ENCODE measurements at regions not wholly inside any gene's neighbourhood (a gene's known extent, or its start where the extent isn't known, plus 50 kb on each side); places are given as distances from the start of the nearest gene placed in this dataset.

DNA sequence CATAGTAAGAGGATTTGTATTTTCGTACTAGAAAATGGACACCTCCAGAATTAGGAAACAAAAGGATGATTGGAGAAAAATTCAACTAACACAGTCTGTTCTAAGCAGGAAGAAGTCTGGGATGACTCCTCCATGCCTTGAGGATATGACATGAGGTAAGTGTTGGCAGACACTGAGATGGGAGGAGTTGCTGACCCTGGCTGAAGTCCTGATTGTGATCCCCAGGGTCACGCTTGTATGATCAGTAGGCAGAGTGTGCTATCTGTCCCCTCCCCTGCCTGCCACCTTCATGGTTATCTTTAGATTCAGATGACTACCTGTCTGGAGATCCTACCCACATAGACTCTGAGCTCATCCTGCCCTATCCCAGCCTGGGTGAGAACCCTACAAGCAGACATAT is 249.1 kb downstream of the C1orf94 start:
- no peak for DNase-seq
- Histone ChIP-seq H3K36me3 (ENCODE audit: low read depth, low read length) (no peaks in the 10 kb centered on the region), H3F3A (ENCODE audit: low read length, unreplicated experiment) (no peaks in the 10 kb centered on the region), H3K4me1 (ENCODE audit: insufficient read depth, low read length) (no peaks in the 10 kb centered on the region), H3K9me3 (ENCODE audit: low read length) (no peaks in the 10 kb centered on the region), H3K4me3 (ENCODE audit: low read length) (no peak overlapping the region), H3K27ac (ENCODE audit: low read length) (no peak overlapping the region), H3K27me3 (ENCODE audit: low read length) (peaks cover 5% of the 10 kb centered on the region), H4K20me1 (ENCODE audit: low read length) (no peaks in the 10 kb centered on the region), H2AFZ (ENCODE audit: low read length) (no peak overlapping the region), H3K9me2 (replicated peaks; ENCODE audit: low read length) (no peaks in the 10 kb centered on the region), H3K9ac (ENCODE audit: low read length) (no peak overlapping the region), H3K4me2 (ENCODE audit: low read length) (no peak overlapping the region), H3K79me2 (ENCODE audit: low read length) (no peaks in the 10 kb centered on the region)
- BruUV-seq (replicated peaks): no TSS peak
- ChIA-PET POLR2A (ENCODE audit: unreplicated experiment) (no interaction called here), CTCF (no interaction called here)
- intact Hi-C loops (cut with micrococcal nuclease): no loop called here
- ATAC-seq: no peak
- TF ChIP-seq EZH2 (IDR thresholded peaks at IDR 0.05; ENCODE audit: low read length, unreplicated experiment) (no peak), EZH2phosphoT487 (IDR thresholded peaks at IDR 0.05; ENCODE audit: borderline replicate concordance, low read length) (no peak)
- TF ChIP-seq, protein P1, sequence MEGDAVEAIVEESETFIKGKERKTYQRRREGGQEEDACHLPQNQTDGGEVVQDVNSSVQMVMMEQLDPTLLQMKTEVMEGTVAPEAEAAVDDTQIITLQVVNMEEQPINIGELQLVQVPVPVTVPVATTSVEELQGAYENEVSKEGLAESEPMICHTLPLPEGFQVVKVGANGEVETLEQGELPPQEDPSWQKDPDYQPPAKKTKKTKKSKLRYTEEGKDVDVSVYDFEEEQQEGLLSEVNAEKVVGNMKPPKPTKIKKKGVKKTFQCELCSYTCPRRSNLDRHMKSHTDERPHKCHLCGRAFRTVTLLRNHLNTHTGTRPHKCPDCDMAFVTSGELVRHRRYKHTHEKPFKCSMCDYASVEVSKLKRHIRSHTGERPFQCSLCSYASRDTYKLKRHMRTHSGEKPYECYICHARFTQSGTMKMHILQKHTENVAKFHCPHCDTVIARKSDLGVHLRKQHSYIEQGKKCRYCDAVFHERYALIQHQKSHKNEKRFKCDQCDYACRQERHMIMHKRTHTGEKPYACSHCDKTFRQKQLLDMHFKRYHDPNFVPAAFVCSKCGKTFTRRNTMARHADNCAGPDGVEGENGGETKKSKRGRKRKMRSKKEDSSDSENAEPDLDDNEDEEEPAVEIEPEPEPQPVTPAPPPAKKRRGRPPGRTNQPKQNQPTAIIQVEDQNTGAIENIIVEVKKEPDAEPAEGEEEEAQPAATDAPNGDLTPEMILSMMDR (conservative IDR thresholded peaks at IDR 0.05; ENCODE audit: low read depth, low read length): no peak

DNA sequence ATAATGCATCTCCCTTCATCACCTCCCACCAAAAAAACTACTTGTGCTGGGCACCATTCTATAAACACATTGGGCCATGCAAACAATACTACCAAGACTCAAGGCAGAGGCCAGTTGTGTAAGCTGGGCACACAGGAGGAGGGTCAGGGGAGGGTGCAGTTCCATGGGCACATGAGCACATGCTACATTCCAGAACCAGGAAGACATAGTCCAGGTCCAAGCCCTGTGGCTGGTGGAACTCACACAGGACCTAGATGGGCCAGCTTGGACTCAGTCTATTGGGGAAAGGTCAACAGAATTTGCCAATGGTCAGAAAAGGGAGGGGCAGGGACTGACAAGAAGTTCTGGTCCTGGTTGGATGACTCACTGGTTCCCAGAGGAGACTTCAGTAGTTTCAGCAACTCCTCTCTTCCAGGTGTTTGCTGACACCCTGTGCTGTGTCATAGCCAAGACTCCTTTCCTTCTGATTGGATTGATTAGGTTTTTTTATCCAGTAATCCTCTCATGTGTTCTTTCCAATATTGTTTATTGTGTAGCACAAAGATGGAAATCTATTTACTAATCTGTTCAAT is 249.7 kb downstream of the C1orf94 start:
- Histone ChIP-seq H3F3A (ENCODE audit: low read length, unreplicated experiment) (no peaks in the 10 kb centered on the region), H3K9me3 (ENCODE audit: low read length) (no peaks in the 10 kb centered on the region), H3K4me1 (ENCODE audit: insufficient read depth, low read length) (no peaks in the 10 kb centered on the region), H3K9me2 (replicated peaks; ENCODE audit: low read length) (no peaks in the 10 kb centered on the region), H3K4me2 (ENCODE audit: low read length) (no peak overlapping the region), H3K9ac (ENCODE audit: low read length) (no peak overlapping the region), H3K27me3 (ENCODE audit: low read length) (peaks cover 5% of the 10 kb centered on the region), H3K79me2 (ENCODE audit: low read length) (no peaks in the 10 kb centered on the region), H3K27ac (ENCODE audit: low read length) (no peak overlapping the region), H4K20me1 (ENCODE audit: low read length) (no peaks in the 10 kb centered on the region), H2AFZ (ENCODE audit: low read length) (no peak overlapping the region), H3K36me3 (ENCODE audit: low read depth, low read length) (no peaks in the 10 kb centered on the region), H3K4me3 (ENCODE audit: low read length) (no peak overlapping the region)
- intact Hi-C loops (cut with micrococcal nuclease): no loop called here
- CTCF ChIA-PET: no interaction called here
- ATAC-seq: no peak
- TF ChIP-seq EZH2 (IDR thresholded peaks at IDR 0.05; ENCODE audit: low read length, unreplicated experiment) (no peak), EZH2phosphoT487 (IDR thresholded peaks at IDR 0.05; ENCODE audit: borderline replicate concordance, low read length) (no peak)
- TF ChIP-seq, protein P1 (conservative IDR thresholded peaks at IDR 0.05; ENCODE audit: low read depth, low read length): no peak
- POLR2A ChIA-PET (ENCODE audit: unreplicated experiment): no interaction called here
- no TSS peak for BruUV-seq (replicated peaks)
- no peak for DNase-seq

DNA sequence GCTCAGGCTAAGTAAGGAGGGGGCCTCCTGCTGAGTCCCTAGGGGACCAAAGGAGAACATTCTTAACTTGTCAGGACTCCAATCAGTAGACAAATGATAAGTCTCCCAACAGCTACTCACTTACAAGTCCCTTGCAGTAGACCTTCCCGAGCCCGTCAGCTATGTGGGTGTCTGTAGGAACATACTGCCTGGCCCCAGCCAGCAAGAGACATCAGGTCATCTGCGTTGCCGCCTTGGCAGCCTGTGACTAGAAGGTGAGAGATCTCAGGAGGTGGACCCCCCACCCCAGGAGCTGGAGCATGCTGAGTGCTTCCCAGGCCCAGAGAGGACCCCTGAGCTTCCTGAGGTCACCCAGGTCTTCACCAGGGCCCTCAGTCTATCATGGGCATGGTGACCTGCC is 250.5 kb downstream of the C1orf94 start:
- Histone ChIP-seq H3K9me3 (ENCODE audit: low read length) (no peaks in the 10 kb centered on the region), H3K4me1 (ENCODE audit: insufficient read depth, low read length) (no peaks in the 10 kb centered on the region), H3K9ac (ENCODE audit: low read length) (no peak overlapping the region), H3K27ac (ENCODE audit: low read length) (no peak overlapping the region), H3F3A (ENCODE audit: low read length, unreplicated experiment) (no peaks in the 10 kb centered on the region), H4K20me1 (ENCODE audit: low read length) (no peaks in the 10 kb centered on the region), H3K4me2 (ENCODE audit: low read length) (no peak overlapping the region), H3K27me3 (ENCODE audit: low read length) (peaks cover 5% of the 10 kb centered on the region), H3K9me2 (replicated peaks; ENCODE audit: low read length) (no peaks in the 10 kb centered on the region), H2AFZ (ENCODE audit: low read length) (no peak overlapping the region), H3K79me2 (ENCODE audit: low read length) (no peaks in the 10 kb centered on the region), H3K36me3 (ENCODE audit: low read depth, low read length) (no peaks in the 10 kb centered on the region), H3K4me3 (ENCODE audit: low read length) (no peak overlapping the region)
- ATAC-seq (no peak), DNase-seq (no peak)
- TF ChIP-seq EZH2phosphoT487 (IDR thresholded peaks at IDR 0.05; ENCODE audit: borderline replicate concordance, low read length) (no peak), EZH2 (IDR thresholded peaks at IDR 0.05; ENCODE audit: low read length, unreplicated experiment) (no peak)
- TF ChIP-seq, protein P1 (conservative IDR thresholded peaks at IDR 0.05; ENCODE audit: low read depth, low read length): no peak
- BruUV-seq (replicated peaks): no TSS peak
- intact Hi-C loops (cut with micrococcal nuclease): no loop called here
- POLR2A ChIA-PET (ENCODE audit: unreplicated experiment): no interaction called here
- CTCF ChIA-PET: no interaction called here
